Limb (tissue), 2 donors: ENCODE measurements at regions not wholly inside any gene's neighbourhood (a gene's known extent, or its start where the extent isn't known, plus 50 kb on each side); places are given as distances from the start of the nearest gene placed in this dataset.

Source experiments
- DNase-seq, 2 donors: peaks; one replicate each; pipeline ENCODE4 v3.0.0-alpha.2; 2016; ENCODE audit errors: extremely low spot score in 2 of 2

DNA sequence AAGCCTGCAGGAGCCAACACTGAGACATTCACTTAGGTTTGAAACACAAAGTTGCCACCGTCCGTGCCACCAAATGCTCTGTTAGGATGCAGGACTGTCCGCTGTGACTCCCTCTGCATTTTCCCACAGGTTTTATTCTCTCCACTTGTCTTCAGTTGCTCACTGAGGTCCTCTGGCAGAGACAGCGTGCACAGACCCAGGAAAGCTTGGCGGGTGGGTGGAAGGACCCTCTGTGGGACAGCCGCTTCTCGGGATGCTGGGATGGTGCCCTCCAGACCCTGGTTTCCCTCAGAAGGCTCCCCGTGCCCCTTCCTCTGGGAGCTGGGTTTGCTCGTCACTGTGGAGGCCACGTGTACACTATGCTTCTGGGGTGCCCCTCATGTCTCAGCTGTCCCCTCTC, 733.6 kb downstream of the GALR1 start:
- no peak for DNase-seq

DNA sequence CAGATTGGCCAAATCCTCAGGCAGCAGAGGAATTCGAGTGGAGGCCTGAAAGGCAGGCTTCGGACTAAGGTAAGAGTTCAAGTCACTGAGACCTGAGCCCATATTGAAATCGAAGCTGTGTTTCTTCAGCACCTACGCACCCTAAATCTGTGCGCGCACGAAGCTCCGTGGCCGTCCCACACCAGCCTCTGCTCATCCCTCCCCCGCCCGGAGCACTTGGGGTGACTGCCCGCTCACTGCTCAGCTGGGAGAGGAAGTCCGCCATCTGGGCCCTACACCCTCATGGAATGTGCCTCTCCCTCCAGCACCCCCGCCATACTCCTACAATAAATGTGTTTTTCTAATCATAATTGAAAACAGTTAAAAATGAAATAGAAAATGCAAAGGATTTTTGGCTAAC, 734.5 kb downstream of the GALR1 start:
- no peak for DNase-seq

DNA sequence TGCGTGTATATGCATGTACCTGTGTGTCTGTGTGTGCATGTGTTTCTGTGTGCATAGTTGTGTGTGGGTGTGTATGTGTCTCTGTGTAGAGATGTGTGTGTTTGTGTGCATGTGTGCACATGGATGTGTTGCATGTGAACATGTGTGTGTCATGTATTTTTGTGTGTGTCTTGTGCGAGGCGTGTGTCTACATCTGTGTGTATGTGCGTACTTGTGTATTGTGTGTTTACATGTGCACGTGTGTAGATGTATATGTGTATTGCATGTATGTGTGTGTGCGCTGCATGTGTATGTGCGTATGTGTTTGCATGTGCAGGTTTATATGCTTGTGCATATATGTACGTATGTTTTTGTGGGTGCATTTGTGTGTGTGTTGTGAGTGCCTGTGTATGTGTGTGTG, 735.2 kb downstream of the GALR1 start:
- no peak for DNase-seq

- DNase-seq = no peak
These were observed 736.1 kb downstream of the GALR1 start for GRCh38 chr18:77985526-77986281.

DNA sequence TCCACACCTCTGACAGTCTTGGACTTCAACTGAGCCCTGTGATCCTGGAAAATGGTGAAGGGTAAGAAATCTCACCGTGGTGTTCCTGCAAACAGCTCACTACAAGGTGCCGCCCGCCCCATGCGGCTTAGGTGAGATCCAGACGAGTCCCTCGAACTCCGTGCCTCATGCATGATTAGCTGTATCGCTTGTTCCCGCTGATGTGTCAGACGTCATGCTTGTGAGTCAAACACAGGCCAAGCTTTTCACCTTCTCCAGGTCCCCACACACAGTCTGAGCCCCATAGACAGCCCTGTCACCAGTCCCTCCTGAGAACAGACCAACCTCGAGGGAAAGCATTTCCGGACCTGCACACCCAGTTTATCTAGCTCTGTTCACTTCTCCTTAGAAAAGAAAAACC, 740.5 kb downstream of the GALR1 start:
- no peak for DNase-seq

DNA sequence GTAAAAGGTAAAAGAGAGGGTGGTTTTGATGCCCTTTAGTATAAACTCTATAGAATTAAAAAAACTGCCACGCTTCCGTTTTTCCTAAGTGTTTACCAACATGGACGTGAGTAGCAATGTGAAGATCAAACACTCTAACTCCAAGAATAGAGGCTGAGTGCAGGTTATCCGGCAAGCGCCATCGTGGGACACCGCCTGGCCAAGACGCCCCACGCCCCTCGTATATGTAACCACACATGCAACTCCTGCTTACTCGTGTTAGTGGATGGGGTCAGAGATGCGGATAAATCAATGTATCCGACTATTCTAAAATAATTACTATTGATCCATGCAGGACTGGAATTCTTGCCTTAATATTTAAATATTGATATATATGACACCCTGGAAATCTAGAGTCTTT, 741.3 kb downstream of the GALR1 start:
- no peak for DNase-seq

- DNase-seq = no peak
These were observed 742.4 kb downstream of the GALR1 start for GRCh38 chr18:77992057-77992456.

GRCh38 chr18:77993188-77993981, 743.7 kb downstream of the GALR1 start:
- no peak for DNase-seq

DNA sequence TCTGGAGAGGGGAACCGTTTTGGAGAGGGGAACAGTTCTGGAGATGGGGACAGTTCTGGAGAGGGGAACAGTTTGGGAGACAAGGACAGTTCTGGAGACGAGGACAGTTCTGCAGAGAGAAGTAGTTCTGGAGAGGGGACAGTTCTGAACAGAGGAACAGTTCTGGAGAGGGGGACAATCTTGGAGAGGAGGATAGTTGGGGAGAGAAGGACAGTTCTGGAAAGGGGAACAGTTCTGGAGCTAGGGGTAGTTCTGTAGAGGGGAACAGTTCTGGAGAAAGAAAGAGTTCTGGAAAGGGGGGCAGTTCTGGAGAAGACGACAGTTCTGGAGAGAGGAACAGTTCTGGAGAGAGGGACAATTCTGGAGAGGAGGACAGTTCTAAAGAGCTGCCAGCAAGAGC, 745.9 kb downstream of the GALR1 start:
- no peak for DNase-seq

GRCh38 chr18:77996737-77997136, 747.1 kb downstream of the GALR1 start:
- DNase-seq = no peak

DNA sequence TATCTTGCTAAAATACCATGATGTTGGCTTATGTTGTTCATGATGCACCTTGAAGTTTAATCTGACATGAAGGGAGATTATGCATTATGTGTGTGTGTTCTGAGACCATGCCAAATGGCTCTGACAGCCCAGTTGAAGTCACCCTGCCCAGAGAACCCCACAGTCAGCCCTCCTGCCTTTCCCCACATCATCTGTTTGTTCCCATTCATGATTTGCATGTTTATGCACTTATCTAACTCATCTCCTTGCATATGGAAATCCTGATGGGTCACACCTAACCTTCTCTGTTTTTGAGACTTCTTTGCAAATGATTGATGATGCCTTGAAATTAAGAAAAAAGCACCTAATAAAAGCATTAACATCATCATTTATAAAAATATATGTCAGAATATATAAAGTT, 752.2 kb downstream of the GALR1 start:
- no peak for DNase-seq

- no peak for DNase-seq
These were observed 756.5 kb downstream of the GALR1 start for GRCh38 chr18:78006006-78006773.

GRCh38 chr18:78006774-78007260, 757.2 kb downstream of the GALR1 start:
- DNase-seq = no peak

DNA sequence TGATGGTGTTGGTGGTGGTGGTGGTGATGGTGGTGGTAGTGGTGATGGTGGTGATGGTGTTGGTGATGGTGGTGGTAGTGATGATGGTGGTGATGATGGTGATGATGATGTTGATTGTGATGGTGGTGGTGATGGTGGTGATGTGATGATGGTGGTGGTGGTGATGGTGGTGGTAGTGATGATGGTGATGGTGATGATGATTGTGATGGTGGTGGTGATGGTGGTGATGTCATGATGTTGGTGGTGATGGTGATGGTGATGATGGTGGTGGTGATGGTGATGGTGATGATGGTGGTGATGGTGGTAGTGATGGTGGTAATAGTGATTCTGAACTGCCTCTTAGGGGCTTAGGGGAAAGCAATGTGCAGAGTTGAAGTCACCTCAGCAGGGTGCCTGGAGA, 760.7 kb downstream of the GALR1 start:
- DNase-seq = no peak

GRCh38 chr18:78017869-78018268, 768.2 kb downstream of the GALR1 start:
- no peak for DNase-seq

DNA sequence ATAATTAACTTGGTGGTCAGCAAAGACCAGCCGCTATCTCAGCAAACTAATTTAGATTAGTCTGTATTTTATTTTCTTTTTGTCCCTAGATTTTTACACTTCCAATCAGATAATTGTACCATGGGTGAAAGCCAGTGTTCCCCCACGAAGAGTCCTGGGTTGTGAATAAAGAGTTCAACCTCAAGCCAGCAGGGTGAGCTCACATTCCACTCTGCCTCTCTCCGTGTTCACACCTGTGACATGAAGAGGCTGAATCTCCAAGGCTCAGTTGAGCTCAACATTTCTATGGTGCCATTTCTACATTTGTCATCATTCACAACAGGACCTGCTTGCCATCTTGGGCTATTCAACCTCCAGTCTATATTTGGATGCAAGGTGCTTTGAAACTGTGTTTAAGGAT, 771.5 kb downstream of the GALR1 start:
- DNase-seq = no peak

- DNase-seq = no peak
These were observed 781.9 kb downstream of the GALR1 start for GRCh38 chr18:78031589-78031988.

GRCh38 chr18:78031991-78032390, 782.3 kb downstream of the GALR1 start:
- DNase-seq = no peak

DNA sequence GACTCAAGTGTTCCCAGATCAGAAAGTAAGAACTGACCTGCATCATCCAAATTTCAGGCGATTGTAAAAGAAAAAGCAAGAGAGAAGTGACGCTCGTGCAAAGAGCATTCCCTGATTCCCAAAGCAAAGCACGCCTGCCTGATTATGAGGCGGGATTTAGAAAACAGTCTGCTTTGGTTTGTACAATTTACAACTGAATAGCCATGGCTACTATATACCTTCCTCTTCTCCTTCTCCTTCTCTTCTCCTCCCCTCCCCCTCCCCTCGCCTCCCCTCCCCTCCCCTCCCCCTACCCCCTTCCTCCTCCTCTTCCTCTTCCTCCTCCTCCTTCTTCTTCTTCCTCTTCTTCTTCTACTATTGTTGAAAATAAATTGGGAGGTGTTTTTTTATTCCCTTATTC, 782.9 kb downstream of the GALR1 start:
- no peak for DNase-seq

DNA sequence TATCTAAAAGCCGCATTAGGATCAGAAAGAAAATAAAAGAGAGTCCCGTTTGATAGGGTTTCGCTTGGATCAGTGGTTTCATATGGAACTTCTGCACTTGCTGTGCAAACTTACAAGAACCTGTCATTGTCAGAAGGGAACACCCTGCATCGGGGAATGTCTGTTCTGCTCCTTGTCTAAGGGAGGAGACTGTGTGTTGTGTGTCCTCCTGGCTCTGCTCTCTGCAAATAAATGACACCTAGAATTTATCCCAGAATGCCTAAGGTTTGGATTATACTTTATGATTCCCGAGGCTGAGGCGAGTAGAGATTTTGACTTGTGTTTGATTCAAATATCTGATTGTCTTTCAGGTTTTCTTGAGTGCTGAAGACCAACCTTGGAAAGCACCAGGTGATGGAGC, 785.1 kb downstream of the GALR1 start:
- no peak for DNase-seq

DNA sequence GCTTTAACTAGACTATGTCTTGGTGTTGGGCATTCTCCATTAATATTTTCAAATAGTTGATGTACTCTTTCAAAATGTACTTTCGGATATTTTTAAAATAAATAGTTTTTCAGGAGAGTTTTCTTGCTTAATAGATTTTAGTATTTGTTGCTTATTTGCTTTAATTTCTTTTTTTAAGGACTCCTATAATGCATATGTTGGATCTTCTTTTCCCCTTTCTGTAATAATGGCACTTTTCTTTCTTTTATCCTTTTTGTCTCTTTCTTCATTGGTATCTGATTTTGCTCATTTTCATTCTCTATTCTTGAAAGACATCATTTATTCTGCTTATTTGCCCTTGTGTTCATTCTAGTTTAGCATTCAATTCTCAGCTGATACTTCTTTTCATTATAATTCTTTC, 791.6 kb downstream of the GALR1 start:
- no peak for DNase-seq

GRCh38 chr18:78046631-78047030, 797.0 kb downstream of the GALR1 start:
- no peak for DNase-seq
